MM.1S (cell line): ENCODE measurements at regions not wholly inside any gene's neighbourhood (a gene's known extent, or its start where the extent isn't known, plus 50 kb on each side); places are given as distances from the start of the nearest gene placed in this dataset.

Experiments used
- DNase-seq: peaks from one replicate; pipeline ENCODE4 v3.0.0-alpha.2; 2015
- H2AFZ ChIP-seq: fragments of 300-600 bp; sonication (generic); 2 replicates; pipeline ENCODE4 v1.6.0; 2016; ENCODE audit warnings: antibody characterized with exemption, low read length
- H3F3A ChIP-seq: fragments of 300-600 bp; sonication (generic); 2 replicates; pipeline ENCODE4 v1.6.1; 2016; ENCODE audit warnings: mild to moderate bottlenecking, antibody characterized with exemption, low read length, moderate library complexity, mixed read lengths; ENCODE audit not compliant: insufficient read depth
- H3K27ac ChIP-seq: fragments of 300-600 bp; sonication (generic); 2 replicates; pipeline ENCODE4 v1.5.1; 2016; ENCODE audit warnings: mild to moderate bottlenecking, low read length
- H3K27me3 ChIP-seq: fragments of 300-600 bp; sonication (generic); replicated peaks from 2 replicates; pipeline ENCODE4 v1.6.0; 2016; ENCODE audit warnings: low read length; ENCODE audit not compliant: insufficient read depth
- H3K36me3 ChIP-seq: fragments of 300-600 bp; sonication (generic); replicated peaks from 2 replicates; pipeline ENCODE4 v1.6.1; 2016; ENCODE audit warnings: mild to moderate bottlenecking, low read length, mixed read lengths; ENCODE audit not compliant: insufficient read depth
- H3K4me1 ChIP-seq: fragments of 300-600 bp; sonication (generic); 2 replicates; pipeline ENCODE4 v1.6.1; 2016; ENCODE audit warnings: low read length, mixed read lengths
- H3K4me2 ChIP-seq: fragments of 300-600 bp; sonication (generic); 2 replicates; pipeline ENCODE4 v1.6.0; 2016; ENCODE audit warnings: low read depth, low read length
- H3K4me3 ChIP-seq: fragments of 300-600 bp; sonication (generic); 2 replicates; pipeline ENCODE4 v1.5.1; 2016; ENCODE audit warnings: low read length, mixed read lengths
- H3K79me2 ChIP-seq: fragments of 300-600 bp; sonication (generic); 2 replicates; pipeline ENCODE4 v1.6.1; 2016; ENCODE audit warnings: mixed run types, low read length, mixed read lengths
- H3K9ac ChIP-seq: fragments of 300-600 bp; sonication (generic); 2 replicates; pipeline ENCODE4 v1.6.1; 2016; ENCODE audit warnings: low read length, mixed read lengths
- H3K9me2 ChIP-seq: fragments of 300-600 bp; sonication (generic); replicated peaks from 2 replicates; pipeline ENCODE4 v1.6.1; 2016; ENCODE audit warnings: mild to moderate bottlenecking, low read length, mixed read lengths; ENCODE audit not compliant: insufficient read depth
- H3K9me3 ChIP-seq: fragments of 300-600 bp; sonication (generic); replicated peaks from 2 replicates; pipeline ENCODE4 v1.6.1; 2016; ENCODE audit warnings: mild to moderate bottlenecking, low read length, mixed read lengths; ENCODE audit not compliant: insufficient read depth
- H4K20me1 ChIP-seq: fragments of 300-600 bp; sonication (generic); 2 replicates; pipeline ENCODE4 v1.6.1; 2016; ENCODE audit warnings: mild to moderate bottlenecking, low read length, moderate library complexity, mixed read lengths; ENCODE audit not compliant: insufficient read depth
- EZH2 ChIP-seq: fragments of 300-600 bp; sonication (generic); optimal IDR thresholded peaks from 2 replicates; pipeline ENCODE3; 2017; ENCODE audit warnings: low read depth, mild to moderate bottlenecking, antibody characterized with exemption, low read length, mixed read lengths
- EZH2phosphoT487 ChIP-seq: fragments of 300-600 bp; sonication (generic); IDR thresholded peaks from 2 replicates; pipeline ENCODE4 v1.6.1; 2018; ENCODE audit warnings: antibody characterized with exemption, low read length
- TF ChIP-seq, protein P1 (sequence below): fragments of 300-600 bp; sonication (generic); IDR thresholded peaks from 2 replicates; pipeline ENCODE4 v1.5.1; 2016; ENCODE audit warnings: antibody characterized with exemption, low read length, mixed read lengths

DNA sequence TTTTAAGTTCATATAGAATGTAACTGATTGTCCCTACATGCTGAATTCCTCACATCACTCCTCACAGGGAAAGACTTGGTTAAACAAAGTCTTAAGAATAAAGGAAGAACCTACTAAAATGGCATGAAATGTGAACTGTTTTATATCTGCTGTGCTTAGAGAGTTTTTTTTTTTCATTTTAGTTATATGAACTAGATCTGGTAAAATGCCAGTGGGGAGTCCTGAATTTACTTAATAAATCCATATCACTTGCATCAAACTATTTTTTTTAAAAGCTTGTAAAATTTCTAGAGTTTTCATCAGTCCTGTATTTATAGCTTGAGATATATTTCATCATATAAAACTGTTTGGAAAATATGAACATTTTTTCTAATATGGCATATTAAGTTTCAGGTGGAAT is 1528.6 kb downstream of the EFNA5 start:
- Histone ChIP-seq H2AFZ (no peak overlapping the region), H3K4me1 (peaks cover 1% of the 10 kb centered on the region; the same call in 1 of the 2 replicates), H3K9ac (no peak overlapping the region)

DNA sequence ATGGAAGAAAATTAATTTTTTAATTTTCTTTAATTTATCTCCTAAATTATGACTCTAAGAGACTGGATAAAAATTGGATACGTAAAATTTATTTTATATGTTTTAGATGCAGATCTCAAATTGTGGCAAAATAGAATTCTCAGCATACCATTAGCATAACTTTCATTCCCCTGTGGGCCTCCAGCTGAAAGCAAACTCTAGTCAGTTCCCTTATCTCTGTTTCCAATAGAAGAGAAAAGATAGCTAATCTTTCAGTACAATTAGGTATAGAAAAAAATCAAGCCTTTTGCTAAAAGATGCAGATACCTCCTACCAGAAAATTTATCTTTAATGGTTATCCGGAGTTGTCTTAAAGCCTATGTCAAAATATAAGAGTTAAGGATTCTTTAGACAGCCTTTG is 1530.6 kb downstream of the EFNA5 start:
- no peaks in the 10 kb centered on the region for H3K36me3 ChIP-seq
- peaks cover 8% of the 10 kb centered on the region; the same call in 1 of the 2 replicates for H3F3A ChIP-seq
- no peak overlapping the region for H3K9ac ChIP-seq
- H3K27ac ChIP-seq: no peak overlapping the region
- H2AFZ ChIP-seq: no peak overlapping the region
- no peaks in the 10 kb centered on the region for H3K9me2 ChIP-seq
- no peaks in the 10 kb centered on the region for H3K79me2 ChIP-seq
- no peak overlapping the region for H3K4me2 ChIP-seq
- peaks cover 22% of the 10 kb centered on the region for H3K4me1 ChIP-seq
- H4K20me1 ChIP-seq: no peaks in the 10 kb centered on the region
- no peaks in the 10 kb centered on the region for H3K27me3 ChIP-seq
- no peak overlapping the region for H3K4me3 ChIP-seq
- DNase-seq: no peak
- no peak for TF ChIP-seq EZH2phosphoT487
- TF ChIP-seq, protein P1, sequence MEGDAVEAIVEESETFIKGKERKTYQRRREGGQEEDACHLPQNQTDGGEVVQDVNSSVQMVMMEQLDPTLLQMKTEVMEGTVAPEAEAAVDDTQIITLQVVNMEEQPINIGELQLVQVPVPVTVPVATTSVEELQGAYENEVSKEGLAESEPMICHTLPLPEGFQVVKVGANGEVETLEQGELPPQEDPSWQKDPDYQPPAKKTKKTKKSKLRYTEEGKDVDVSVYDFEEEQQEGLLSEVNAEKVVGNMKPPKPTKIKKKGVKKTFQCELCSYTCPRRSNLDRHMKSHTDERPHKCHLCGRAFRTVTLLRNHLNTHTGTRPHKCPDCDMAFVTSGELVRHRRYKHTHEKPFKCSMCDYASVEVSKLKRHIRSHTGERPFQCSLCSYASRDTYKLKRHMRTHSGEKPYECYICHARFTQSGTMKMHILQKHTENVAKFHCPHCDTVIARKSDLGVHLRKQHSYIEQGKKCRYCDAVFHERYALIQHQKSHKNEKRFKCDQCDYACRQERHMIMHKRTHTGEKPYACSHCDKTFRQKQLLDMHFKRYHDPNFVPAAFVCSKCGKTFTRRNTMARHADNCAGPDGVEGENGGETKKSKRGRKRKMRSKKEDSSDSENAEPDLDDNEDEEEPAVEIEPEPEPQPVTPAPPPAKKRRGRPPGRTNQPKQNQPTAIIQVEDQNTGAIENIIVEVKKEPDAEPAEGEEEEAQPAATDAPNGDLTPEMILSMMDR: no peak
- TF ChIP-seq EZH2: no peak
- H3K9me3 ChIP-seq: no peaks in the 10 kb centered on the region

More for the DNA sequence above, 1528.6 kb downstream of the EFNA5 start:
- H3F3A ChIP-seq: no peaks in the 10 kb centered on the region
- no peak for TF ChIP-seq EZH2phosphoT487
- TF ChIP-seq, protein P1: no peak
- no peak for TF ChIP-seq EZH2
- no peaks in the 10 kb centered on the region for H3K36me3 ChIP-seq
- no peaks in the 10 kb centered on the region for H3K27me3 ChIP-seq
- no peaks in the 10 kb centered on the region for H4K20me1 ChIP-seq
- H3K79me2 ChIP-seq: no peaks in the 10 kb centered on the region
- H3K9me2 ChIP-seq: no peaks in the 10 kb centered on the region
- H3K4me3 ChIP-seq: no peak overlapping the region
- H3K4me2 ChIP-seq: no peak overlapping the region
- DNase-seq: no peak
- H3K27ac ChIP-seq: no peak overlapping the region
- no peaks in the 10 kb centered on the region for H3K9me3 ChIP-seq

DNA sequence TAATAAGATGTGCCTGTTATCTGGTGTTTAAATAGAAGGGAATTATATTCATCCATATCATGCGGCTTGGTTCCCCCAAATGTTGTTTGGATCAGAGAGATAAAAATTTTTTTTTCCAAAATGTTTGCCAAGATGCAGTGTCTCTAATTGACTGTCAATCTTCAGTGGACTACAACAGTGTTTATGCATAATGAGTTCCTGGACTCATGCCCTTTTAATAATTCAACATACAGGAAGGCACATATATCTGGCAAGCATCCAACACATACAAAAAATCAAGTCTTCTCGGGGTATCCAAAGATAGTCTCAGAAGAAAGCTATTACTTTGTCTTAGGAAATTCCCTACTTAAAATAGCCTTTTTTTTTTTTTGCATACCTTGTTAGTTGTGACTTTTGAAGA is 1534.7 kb downstream of the EFNA5 start:
- Histone ChIP-seq H3K9ac (no peak overlapping the region), H3K9me3 (no peaks in the 10 kb centered on the region), H3K79me2 (no peaks in the 10 kb centered on the region), H3K36me3 (no peaks in the 10 kb centered on the region), H2AFZ (no peak overlapping the region), H3K27ac (no peak overlapping the region), H3F3A (peaks cover 8% of the 10 kb centered on the region; the same call in 1 of the 2 replicates), H3K4me3 (no peak overlapping the region), H3K9me2 (no peaks in the 10 kb centered on the region), H3K4me1 (peaks cover 32% of the 10 kb centered on the region), H3K4me2 (peak overlapping the region; percentile 51), H3K27me3 (no peaks in the 10 kb centered on the region), H4K20me1 (no peaks in the 10 kb centered on the region)
- TF ChIP-seq, protein P1: no peak
- DNase-seq: peak; percentile 72
